Fibroblast of skin of left biceps (primary cell): ENCODE measurements at regions not wholly inside any gene's neighbourhood (a gene's known extent, or its start where the extent isn't known, plus 50 kb on each side); places are given as distances from the start of the nearest gene placed in this dataset.

ENCODE experiments used
- DNase-seq, 2 experiments: peaks; one replicate each; pipeline ENCODE4 v3.0.0-alpha.2; 2013; ENCODE audit warnings: low read depth in 2 of 2

DNA sequence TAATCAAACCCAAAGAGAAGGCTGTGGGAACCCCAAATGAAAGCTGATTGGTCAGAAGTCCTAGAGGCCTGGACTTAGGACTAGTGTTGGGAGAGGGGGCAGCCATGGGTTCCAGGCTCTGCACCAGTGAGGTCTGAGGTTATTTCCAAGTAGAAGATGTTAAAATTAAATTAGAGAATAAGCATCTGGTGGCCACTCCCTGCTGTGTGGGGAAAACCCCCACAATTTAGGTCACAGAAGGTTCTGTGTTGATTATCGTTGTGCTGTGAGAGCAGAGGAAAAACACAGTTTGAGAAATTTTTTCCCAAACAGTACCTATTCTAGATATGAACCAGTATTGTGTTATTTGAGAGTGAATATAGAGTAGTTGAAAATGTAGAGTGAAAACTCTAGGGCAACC is 53.9 kb upstream of the NSMCE3 start:
- DNase-seq, result no peak

DNA sequence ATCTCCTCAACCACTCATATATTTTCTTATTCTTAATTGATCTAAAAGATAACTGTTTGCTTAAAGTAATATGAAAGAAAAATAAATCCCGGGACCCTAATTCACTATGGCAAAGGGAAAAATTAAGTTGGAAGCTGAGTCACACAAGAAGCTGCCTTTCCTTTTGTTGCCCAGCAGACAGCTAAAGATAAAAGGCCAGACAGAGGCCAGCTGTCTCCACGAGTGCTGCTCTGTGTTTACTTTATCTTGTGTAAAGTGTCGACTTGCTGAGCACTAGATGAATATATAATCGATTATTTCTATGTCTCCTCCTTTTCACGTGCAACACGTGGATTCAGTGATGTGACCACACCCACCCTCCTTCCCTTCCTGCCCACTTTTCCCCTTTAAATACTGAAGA is 52.8 kb upstream of the NSMCE3 start:
- no peak for DNase-seq

DNA sequence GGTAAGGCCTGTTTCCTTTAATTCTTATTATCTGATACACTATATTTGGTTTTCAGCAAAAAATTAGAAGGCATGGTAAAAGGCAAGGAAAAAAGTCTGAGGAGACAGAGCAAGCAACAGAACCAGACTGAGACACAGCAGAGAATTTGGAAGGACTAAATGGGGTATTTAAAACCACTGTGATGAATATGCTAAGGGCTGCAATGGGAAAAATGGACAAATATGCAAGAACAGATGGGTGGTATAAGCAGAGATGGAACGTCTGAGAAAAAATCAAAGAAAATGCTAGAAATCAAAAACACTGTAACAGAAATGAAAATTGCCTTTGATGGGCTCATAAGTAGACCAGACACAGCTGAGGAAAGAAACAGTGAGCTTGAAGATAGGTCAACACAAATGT is 50.8 kb upstream of the NSMCE3 start:
- DNase-seq, result no peak

DNA sequence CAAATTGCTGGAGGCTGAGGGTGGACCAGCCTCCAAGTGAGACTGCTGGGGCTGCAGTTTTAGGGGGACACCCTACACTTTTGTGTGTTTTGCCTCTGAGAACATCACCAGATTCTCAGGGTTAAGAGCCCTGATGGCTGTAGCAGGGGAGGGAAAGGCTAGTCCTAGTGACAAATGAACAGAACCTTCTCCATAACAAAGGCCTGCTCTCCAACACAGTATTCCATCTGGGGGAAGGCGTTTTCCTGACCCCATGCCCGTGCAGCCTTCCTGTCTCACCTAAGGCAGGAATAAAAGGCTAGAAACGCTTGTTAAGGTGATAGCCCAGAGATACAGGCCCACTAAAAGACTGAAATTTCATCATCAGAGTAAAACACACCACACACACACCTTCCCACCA is 50.2 kb upstream of the NSMCE3 start:
- DNase-seq, result no peak
